ENCODE measurements at regions not wholly inside any gene's neighbourhood (a gene's known extent, or its start where the extent isn't known, plus 50 kb on each side); places are given as distances from the start of the nearest gene placed in this dataset.
"Not testable (repeated sequence)": the region's sequence is repeated elsewhere in the genome, so short reads cannot be mapped to it uniquely, and the experiment has no call there.

DNA sequence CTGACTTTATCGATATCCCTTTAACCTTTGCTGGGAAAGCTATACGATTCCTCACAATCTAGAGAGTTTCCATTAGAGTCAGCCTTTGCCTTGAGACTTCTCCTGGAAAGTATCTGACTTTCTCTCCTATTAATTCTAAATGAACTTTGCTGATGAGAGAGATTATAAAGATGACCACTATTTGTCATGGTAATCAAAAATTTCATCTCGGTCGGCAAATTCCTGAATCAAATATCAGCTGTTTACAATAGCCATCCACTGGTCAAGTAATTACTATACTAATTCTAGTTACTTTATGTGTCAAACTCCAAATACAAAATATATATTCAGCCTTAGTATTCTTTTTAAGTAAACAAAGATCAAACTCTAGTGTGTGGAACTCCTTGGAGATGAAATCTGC is 164.4 kb upstream of the ITGA1 start:
- no peak for DNase-seq

DNA sequence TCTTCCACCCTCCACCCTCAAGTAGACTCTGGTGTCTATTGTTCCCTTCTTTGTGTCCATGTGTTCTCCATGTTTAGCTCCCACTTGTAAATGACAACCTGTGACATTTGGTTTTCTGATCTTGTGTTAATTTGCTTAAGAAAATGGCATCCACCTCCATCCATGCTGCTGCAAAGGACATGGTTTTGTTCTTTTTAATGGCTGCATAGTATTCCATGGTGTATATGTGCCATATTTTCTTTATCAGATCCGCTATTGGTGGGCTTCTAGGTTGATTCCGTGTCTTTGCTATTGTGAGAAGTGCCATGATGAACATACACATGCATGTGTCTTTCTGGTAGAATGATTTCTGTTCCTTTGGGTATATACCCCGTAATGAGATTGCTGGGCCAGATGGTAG is 163.4 kb upstream of the ITGA1 start:
- no peak for DNase-seq

DNA sequence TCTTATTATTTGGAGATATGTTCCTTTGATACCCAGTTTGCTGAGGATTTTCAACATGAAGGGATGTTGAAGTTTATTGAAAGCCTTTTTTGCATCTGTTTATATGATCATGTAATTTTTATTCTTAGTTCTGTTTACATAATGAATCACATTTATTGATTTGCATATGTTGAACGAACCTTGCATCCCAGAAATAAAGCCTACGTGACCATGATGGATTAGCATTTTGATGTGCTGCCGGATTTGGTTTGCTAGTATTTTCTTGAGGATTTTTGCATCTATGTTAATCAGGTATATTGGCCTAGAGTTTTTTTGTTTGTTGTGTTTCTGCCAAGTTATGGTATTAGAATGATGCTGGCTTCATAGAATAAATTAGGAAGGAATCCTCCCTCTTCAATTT is 161.4 kb upstream of the ITGA1 start:
- no peak for DNase-seq

DNA sequence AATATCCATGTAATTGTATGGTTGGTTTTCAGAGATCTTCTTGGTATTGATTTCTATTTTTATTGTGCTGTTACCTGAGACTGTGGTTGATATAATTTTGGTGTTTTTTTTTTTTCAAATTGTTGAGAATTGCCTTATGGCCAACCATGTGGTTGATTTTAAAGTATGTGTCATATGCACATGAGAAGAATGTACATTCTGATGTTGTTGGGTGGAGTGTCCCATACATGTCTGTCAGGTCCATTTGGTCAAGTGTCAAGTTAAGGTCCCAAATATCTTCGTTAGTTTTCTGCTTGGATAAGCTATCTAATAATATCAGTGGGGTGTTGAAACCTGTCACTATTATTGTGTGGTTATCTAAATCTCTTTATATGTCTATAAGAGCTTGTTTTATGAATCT is 160.0 kb upstream of the ITGA1 start:
- no peak for DNase-seq

DNA sequence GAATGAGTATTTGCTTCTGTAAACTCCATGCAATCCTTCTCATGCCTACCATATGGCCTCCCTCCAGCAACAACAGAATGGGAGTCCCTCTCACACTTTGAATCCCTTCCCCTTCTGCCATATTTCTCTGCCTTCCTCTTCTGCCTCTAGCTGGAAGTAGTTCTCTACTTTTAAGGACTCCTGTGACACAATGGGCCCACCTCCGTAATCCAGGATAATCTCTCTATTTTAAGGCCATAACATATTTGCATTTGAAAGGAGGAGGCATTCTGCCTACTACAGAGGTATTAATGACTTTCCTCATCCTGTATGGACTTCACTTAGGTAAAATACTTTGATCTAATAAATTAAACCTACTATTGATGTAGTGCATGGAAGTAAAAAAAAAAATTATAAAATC is 155.4 kb upstream of the ITGA1 start:
- no peak for DNase-seq

DNA sequence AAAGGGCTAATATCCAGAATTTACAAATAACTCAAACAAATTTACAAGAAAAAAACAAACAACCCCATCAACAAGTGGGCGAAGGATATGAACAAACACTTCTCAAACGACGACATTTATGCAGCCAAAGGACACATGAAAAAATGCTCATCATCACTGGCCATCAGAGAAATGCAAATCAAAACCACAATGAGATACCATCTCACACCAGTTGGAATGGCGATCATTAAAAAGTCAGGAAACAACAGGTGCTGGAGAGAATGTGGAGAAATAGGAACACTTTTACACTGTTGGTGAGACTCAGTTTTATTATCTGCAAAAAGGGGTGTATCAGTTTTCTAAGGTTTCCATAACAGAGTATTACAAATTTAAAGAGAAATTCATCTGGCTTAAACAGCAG is 153.5 kb upstream of the ITGA1 start:
- not testable (repeated sequence) for DNase-seq

DNA sequence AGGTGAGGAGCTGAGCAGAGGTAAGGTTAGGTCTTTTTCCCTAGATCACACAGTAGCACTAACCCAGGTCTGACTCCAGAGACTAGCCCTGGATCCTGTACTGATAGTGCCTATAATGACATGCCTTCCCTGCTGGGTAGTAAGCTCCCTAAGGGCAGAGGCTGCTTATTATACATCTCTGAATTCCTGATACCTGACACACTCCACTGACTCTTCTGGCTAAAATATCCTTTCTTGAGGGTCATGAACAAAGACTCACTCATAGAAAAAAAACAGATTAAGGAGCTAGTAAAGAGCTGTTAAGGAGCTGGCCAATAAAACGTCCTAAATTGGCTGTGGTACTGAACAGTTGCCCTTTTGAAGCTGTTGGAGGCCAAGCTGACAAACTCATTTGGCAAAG is 149.0 kb upstream of the ITGA1 start:
- no peak for DNase-seq

DNA sequence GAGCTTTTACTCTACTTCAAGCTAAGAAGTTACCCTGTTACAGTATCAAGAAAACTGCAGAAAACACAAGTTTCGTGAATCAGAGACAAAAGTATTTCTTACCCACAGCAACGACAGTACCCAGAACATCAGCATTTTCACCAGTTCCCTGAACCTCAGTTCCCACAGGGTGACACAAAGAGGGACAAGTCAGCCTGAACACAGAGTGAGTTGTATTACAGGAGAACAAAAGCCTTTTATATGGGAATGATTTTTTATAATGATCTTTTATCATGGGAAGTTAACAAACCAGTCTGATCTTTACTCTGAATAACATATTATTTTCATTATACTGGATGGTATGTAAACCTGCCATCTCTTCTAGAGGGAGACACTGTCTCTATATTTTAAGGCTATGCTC is 139.0 kb upstream of the ITGA1 start:
- no peak for DNase-seq

DNA sequence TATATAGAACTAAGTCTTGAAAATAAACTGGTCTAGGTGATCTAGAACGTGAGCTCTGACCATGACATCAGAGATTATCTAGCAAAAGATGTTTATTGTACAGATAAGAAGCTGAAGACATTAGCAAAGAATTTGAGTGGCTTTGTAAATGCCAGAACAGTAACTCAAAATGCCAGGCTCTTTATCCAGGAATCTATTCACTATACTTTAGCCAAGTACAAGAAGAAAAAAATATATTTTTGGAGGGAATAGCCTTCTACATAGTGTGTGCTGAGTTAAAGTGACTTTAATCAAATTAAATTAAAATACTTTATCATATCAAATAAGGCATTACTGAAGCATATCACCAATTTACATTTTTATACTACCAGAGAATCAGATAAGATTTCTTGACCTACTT is 132.6 kb upstream of the ITGA1 start:
- DNase-seq, result no peak

DNA sequence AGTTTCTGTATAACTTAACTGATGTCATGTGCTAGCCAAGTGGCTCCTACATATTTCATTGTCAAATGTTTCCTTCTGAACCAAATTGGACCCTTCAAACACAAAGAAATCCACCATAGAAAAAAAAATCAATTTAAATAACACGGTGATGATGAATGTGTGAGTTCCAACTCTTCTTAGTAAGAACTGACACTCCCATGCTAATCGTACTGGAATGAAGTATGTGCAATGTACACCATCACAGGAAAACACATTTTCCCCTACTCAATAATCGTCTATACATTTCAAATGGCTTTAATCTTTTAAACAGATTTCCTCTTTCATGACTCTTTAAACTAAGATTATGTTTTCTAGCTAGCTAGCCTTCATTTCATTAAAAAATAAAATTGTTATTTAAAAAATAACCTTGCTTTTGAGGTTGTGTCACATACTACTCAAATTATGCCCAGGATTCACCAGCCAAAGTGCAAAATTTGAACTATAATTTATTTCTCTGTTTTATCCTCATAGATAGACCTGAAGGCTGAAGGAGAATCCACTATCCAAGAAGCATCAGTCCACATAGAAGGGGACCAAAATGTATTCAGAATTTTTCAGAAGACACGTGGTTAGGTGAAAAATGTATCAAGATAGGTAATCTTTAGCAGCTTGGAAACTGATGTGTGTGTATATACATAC is 131.0 kb upstream of the ITGA1 start:
- no peak for DNase-seq

DNA sequence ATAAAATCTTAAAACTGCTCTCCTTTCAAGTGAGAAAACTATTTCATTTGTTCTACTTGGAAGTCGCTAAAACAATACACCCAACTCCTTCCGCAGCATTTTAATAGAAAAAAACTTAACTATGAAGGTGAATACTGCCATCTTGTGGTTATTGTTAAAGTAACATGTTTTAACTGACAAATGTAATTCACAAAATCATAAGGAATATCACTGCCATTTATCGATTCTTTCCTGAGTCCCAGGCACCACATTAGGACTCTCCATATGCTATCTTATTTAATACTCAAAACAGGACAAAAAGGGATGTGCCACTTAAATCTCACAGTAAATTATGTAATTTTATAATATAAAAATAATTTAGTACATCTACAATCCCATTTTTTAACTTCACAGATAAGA is 130.5 kb upstream of the ITGA1 start:
- DNase-seq, result no peak

DNA sequence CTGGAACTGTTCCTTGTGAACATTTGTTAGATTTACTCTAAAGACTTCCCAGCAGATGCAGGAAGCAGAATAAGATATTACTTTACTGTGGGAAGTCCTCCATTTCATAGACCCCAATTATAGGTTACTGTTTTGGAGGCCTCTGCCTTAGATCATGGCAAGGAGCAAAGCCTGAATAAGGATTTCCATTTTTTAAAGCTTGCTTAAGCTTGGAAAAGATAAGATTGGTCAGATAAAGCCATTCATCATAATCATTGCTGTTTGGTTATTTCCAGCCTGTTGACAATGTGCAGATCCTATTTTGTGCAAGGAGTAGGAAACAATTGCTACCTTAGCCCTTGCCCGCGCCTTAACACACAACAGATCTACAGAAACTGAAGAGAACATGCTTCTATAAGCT is 129.5 kb upstream of the ITGA1 start:
- no peak for DNase-seq

DNA sequence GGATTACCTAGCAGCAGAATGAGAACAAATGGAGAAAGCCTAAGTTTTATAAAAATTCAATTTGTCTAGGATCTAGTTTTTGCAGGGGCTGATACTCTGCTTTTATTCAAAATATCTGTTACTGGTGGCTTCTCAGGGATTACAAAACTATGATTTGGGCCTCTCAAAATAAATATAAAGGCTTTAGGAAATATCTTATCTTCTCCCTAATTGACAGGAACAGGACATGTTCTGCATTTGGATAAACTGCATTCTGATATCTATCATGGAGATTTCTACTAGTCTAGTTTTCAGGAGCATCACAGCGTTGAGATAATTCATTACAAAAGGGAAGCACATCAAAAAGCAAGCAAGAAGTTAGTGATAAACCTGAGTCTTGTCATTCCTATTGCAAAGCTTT is 127.1 kb upstream of the ITGA1 start:
- no peak for DNase-seq

DNA sequence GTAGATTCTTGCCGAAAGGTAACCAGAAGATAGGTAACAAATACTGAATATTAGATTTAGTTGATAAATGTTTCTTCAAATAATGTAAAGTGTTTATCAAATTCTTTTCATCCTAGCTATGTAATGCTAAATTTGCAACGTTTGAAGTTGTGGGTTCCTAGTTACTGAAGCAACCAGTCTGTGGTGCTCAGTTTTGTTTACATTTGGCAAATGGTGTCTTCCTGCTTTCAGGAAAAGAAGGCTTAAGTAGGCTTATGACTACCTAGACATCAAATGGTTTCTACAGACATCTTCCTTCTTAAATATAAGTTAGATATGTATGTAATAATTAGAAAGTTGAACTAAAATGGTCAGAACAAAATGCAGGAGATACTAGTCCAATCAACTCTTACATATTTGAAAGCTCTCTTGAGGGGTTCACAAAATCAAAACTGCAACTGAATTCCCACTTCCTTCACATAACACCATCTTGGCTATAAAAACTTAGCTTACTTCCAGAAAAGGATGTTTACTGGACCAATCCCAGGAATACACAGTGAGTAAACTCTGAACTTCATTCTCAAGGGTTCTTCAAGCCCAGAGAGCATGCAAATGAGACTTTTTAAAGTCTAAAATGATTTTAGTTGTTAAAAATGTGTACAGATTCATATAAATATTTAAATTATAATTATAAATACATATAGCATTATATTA is 125.7 kb upstream of the ITGA1 start:
- DNase-seq, result no peak

DNA sequence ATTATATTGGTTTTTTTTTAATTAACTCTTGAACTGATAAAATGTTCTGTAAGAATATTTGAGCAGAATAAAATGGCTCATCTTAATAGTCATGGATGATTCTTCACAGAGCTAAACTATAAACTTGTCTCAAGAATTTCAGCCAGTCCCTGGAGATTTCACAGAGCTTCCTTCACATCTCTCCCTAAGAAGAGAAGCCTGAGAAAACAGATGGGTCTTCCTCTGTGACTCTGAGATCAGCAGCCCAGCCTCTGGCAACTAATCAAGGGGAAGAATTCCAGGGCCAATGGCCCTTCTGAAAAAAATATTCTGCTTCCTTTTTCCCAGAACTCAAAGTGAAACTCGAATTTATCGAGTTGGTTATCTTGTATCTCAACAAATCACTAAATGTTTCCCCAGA is 122.2 kb upstream of the ITGA1 start:
- DNase-seq, result no peak

DNA sequence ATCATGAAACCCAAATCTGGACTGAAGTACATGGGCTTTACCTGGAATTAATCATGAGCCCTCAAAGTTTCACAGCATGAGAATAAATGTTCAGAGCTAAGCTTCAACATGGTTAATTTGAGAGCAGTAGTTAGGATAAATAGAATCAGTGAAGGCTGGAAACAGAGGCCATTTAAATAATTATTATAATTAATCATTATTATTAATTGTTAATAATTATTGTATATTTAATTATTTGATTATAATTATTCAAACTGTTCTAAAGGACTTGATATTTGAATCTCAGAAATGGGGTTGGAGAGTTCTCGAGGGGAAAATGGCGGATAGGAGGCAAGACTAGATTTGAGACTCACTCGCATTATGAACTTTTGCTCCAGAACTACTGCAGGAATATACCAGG is 119.6 kb upstream of the ITGA1 start:
- no peak for DNase-seq

DNA sequence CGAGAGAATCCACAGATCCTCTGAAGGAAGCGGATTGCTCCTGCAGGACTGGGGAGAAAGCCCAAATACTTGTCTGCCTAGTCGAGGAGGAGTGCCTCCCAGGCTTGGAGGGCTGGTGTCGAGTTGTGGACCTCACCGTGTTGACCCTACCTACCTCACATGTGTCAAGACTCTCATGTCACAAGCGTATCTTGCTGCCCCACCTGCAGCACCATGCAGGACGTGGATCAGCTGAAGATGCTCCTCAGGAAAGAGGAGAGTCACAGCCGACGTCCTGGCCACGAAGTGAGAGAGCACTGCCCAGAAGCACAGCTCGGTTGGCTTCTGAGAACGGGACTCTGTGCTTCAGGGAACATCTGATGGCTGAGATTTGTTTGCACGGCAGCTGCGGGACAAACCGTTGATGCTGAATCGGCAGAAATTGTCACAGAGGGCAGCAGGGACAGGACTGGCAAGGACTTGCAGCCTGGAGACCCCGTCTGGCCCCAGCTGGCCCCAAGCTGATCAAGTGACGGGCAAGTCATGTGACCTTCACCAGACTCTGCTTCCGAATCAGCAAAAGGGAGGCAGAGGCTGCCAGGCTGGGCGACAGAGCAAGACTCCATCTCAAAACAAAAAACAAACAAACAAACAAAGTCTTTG is 119.1 kb upstream of the ITGA1 start:
- DNase-seq, result no peak

DNA sequence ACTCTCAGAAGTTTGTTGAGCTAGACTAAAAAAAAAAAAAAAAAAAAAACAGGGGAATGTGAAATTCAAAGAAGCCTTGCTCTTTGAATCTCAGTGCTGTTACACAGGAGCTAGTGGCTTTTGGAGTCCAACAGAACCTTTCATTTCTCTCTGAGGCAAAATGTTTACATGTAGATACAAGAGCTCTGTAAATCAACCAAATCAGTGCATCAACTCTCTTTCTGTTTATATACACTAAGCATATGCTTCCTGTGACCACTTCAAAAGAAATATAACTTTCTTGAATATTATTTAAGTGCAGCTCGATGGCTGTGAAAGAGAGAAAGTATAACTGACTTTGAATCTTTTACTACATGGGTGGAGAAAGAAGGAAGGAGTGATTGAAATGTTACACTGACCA is 115.3 kb upstream of the ITGA1 start:
- no peak for DNase-seq

DNA sequence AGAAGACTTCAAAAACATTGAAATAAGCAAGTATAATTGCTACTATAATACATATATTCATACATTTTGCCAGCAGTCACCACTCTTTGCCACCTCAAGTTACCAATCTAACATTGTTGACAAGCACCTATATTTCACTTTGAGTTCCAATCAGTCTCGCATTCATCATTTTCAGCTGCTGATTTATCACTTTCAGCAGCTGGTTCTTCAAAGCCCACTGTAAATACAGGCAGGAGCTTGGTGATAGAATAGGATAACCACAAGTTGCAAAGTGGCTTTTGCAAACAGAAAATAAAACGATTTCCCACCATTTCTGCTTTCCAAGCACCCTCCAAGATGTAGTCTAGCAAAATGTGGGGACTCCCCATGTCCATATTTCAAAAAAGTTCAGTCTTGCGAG is 114.2 kb upstream of the ITGA1 start:
- no peak for DNase-seq

DNA sequence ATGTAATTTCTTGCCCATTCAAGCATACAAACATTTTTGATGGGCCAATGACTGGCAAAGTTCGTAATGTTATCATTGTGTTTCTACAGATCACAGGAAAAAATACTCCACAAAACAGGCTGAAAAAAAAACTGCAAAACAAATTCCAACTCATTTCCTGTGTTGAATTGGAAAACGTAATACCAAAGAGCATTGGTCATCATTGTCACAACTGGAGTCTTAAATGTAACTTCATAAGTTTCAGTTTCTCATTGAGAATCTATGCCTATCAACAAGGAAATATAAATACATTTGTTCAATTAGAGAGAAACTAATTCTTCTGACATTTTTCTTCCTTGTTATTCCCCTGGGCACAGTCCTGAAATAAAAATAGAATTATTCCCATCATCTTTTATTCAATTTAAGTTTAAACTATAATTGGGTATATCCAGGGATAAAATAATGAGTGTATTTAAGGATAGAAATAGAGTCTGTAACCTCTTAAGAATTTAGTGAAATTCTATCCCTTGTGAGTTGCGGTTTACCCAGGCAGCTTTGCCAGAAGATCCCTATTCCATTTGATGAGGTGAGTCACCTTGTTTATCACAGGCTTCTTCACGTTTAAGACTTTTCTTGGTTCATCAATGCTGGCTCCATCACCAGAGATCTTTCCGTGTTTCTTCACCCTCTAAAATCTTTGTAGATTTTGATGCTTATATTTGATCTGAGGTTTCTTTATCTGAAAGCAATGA is 112.7 kb upstream of the ITGA1 start:
- no peak for DNase-seq

DNA sequence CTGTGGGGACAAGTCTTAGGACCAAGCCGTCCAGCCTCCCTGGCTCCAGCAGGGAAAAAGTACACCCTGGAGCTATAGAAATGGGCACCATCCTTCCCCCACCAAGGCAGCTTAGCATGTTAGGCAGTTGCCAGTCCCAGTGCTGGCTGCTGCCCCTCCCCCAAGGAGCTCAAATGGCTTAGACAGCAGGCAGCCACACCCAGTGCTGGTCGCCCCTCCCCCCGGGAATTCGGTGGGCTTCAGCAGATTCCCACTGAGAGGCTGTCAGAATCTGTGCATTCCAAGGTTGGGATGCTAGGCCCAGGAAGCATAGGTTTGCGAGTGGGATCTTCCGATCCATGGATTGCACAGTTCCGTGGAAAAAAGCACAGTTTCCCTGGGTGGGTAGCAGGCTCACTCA is 105.2 kb upstream of the ITGA1 start:
- no peak for DNase-seq

DNA sequence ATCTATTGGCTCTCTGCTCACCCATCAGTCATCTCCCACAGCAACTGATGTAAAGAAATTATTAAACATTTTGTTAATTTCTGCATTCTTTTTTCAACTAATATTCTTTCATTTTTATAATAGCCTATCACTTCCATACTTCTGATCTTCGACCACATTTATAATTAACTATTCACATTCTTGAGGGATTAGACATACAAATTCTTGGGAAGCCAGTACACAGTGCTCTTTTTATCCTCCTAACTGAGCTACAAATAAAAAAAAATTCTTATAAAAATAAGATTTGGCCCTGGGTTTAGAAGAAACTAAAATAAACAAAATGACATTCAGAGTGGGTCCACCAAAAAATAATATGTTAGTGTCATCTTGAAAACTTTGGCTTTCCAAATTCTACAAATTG is 103.7 kb upstream of the ITGA1 start:
- no peak for DNase-seq

DNA sequence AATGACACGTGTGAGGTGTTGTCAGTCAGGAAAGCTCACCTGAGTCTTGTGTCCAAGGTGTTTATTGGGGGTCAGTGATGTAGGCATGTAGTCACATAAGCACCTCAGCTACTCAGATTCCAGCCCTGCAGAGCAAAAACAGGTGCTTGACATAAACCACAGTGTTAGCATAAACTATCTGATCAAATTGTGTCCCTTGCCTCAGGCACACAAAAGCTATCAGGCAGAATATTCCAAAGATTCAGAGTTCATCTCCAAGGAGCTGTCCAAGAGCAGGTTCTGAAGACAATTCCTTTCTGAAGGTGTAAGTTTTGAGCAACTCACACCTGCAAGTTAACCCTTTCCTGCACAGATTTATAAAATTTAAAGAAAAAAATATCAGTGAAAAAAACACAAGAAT is 102.2 kb upstream of the ITGA1 start:
- DNase-seq, result no peak

DNA sequence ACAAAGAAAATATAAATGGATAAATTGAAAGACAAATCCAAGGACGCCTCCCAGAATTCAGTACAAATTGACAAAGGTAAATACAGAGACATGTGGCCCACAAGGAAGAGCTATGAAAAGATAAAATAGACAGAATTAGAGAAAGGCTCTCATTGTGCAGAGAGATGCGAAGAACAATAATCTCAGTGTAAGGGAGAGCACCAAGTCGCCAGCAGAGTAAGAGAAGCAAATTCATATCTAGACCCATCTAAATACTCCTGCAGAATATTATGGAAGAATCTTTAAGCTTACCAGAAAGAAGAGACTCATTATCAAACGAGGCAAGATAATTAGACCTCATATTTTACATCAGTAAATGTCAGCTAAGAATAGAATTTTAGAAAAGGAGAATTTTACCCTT is 101.7 kb upstream of the ITGA1 start:
- DNase-seq, result no peak

Data from stimulated activated CD4-positive, alpha-beta T cell treated with anti-CD3 and anti-CD28 coated beads, Interleukin-4, amount 100 ng/mL, for 24 hours (primary cell).